Stimulated activated CD8-positive, alpha-beta memory T cell treated with anti-CD3 and anti-CD28 coated beads, Interleukin-12 subunit alpha, Interleukin-12 subunit beta, amount 100 ng/mL, for 24 hours (primary cell): ENCODE measurements at regions not wholly inside any gene's neighbourhood (a gene's known extent, or its start where the extent isn't known, plus 50 kb on each side); places are given as distances from the start of the nearest gene placed in this dataset.

Source experiments
- DNase-seq: peaks from one replicate; pipeline ENCODE4 v3.0.0-alpha.2; 2020; ENCODE audit errors: extremely low read depth

DNA sequence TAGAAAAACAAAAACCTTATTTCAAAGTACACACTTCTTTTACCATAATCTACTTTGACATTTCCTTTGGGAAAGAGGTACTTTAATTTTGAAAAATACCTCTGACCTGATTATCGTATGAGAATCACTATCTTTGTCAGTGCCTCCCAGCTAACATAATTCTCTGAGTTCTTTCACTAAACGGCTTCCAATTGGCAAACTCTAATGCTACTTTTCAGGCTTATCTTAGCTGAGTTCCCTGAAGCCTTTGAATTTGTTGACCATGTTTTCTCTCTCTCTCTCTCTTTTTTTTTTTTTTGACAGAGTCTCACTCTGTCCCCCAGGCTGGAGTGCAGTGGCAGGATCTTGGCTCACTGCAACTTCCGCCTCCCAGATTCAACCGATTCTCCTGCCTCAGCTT, 312.8 kb downstream of the ZPLD1 start:
- no peak for DNase-seq

DNA sequence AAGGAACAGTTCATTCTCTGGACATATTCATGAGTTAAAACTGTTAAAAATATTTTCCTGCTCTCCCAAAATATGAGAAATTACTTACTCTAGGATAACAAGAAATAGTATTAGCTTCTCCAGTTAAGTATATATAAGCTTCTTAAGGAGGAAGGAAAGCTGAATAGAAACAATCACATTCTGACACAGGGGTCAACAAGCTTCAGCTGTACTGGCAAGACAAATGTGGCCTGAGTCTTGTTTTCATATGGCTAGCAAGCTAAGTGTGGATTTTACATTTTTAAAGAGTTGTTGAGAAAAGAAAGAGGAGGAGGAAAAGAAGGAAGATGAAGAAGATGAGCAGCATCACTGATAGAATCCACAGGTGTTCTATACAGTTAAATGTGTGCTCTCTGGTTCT, 313.8 kb downstream of the ZPLD1 start:
- DNase-seq: no peak

DNA sequence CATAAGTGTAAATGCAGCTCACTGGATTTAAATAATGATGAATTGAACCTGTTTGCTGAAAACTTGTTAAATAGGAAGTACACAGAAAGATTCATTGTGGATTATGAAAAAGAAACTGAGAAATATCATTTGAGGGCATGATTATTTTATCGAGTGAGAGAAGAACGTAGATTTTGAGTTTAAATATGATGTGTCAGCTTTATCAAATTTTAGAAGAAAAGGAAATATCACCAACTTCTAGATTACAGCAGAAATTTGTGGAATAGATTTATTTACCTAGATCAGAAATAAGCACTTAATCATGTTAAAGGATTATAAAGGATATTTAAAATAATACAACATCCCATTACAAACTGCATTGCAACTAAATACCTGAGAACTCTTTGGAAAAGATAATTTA, 315.5 kb downstream of the ZPLD1 start:
- no peak for DNase-seq

DNA sequence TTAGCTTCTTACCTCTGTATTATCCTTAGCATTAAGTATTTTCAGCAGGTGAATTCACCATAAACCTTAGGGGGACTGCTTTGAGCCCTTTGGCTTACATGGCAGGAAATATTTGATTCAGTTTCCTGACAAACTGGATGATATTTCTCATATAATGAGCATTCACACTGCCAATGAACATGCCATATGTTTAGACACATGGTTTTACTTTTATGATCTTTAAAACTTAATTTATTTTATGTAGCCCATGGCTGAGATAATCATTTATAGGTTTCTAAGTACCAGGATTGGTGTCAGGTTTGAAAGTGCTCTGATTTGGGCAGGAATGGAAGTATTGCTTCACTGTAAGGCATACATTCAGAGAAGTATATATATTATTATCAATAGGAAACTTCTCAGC, 319.1 kb downstream of the ZPLD1 start:
- DNase-seq: no peak

DNA sequence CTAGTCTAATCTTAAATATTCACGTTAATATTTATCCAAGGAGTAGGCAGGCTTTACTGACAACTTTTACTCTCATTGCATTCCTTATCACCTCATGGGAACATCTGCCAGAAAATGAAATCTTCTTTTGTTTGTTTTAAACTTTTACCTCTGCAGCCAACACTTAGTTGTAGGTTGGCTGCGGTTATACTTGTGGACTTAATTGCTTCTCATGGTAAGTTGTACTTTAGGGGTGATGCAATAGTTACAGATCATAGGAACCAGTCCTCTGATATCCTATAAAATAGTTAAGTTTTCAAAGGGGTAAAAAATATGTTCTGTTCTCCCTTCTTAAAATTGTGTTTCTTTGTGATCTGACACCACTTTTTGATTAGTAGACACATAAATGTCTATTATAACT, 321.9 kb downstream of the ZPLD1 start:
- no peak for DNase-seq

DNA sequence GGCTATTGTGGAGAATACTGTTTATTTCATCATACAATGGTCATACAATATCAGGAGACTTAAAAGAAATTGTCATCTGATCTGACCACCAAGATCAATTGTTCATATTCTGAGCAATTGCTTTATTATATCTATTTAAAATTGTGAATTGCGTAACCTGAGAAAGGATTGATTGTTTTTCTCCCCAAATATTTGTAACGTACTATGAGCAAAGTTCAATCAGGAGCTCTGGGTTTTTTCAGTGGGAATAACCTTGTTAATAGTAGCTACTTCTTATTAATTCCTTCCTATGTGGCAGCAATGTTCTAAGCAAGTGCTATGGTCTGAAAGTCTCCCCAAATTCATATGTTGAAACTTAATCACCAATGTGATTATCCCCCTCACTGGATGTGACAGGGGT, 323.1 kb downstream of the ZPLD1 start:
- DNase-seq: no peak

DNA sequence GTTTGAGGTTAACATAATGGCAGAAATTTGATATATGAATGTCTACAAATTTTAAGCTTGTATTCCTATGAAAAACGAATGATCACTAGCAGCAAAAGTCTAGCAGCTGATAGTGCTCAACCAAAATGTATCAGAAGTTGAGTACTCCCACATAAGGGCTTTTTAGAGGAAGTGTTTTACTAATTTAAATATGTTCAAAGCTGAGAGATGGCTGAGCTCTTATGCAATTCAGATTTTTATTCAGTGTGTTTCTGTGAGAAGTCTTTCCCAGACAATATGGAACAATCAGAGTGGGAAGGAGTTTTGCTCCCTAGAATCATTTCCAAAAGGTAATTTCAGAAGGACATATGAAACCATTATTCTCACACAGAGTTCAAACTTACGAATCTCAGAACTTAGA, 327.0 kb downstream of the ZPLD1 start:
- no peak for DNase-seq

DNA sequence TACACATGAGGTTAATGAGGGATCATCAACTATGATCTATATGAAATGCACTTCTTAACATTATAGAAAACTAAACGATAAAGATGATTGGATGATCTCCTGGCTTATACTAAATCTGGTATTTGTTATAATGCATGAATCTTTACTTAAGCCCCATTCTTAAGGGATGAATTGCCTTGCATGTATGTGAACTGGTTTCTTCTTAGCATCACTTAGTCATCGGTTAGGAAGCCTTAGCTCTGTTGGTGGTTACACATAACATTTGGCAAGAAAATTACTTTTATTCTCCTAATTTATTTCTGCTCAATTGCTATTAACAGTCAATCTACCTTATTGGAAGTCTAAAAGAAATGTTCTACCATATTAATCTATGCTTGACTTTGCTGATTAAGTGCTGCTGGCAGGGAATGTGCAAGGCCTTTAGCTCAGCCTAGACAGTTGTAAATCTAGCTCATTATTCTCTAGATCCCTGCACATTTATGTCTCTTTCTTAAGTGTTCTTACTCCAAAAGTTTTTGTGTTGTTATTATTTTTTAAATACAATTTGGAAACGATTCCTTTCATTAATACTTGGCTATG, 356.0 kb downstream of the ZPLD1 start:
- no peak for DNase-seq

DNA sequence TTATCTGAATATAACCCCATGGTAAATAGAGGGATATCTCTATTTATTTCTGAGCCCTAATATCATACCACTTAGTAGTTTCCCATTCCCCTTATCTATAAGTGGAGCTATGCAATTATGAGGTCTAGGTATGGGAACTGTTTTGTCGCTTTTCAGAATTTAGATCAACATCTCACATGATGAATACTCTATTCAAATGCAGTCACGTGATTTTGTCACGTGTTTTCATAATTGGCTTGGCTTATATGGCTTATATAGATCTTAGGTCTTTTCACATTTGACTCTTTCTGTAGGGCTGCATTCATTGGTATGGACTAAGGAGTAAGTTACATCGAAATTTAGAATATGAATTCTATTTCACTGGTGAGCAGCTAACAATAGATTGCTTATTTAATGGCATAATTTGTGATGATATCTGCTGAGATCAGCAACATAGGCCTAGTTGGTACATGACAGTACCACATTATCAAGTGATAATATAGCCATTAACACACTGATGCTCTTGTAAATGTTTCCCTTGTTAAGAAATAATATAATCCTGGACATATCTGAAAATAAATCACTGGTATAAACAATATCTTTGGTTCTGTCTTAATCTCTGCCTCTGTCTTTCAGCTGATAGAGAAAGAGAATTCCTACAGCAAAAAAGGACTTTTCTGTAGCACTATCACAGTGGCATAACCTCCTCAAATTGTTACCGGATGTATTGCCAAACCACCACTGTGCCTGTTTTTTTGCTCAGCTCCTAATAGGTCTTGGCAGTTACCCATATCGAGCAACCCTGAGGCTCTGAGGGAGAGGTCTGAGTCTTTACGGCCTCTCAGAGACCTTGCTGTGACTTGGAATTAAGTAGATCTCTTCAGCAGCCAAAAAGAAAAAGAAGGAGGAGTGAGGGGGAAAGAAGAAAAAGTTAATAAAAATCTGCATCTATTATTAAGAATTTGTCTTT, 357.1 kb downstream of the ZPLD1 start:
- DNase-seq: no peak

DNA sequence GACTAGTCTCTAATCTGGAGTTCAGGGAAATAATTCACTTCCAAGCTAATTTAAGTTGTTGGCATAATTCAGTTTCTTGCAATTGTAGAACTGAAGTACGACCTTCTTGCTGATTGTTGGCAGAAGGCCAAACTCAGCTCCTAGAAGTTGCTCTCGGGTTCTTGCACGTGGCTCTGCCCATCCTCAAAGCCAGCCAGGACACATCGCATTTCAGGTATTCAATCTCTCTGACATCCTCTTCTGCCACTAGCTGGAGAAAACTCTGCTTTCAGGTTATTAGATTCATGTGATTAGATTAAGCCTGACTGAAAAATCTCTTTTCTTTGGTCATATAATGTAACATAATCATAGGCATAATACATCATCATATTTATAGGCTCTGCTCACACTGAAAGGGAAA, 362.0 kb downstream of the ZPLD1 start:
- DNase-seq: no peak

DNA sequence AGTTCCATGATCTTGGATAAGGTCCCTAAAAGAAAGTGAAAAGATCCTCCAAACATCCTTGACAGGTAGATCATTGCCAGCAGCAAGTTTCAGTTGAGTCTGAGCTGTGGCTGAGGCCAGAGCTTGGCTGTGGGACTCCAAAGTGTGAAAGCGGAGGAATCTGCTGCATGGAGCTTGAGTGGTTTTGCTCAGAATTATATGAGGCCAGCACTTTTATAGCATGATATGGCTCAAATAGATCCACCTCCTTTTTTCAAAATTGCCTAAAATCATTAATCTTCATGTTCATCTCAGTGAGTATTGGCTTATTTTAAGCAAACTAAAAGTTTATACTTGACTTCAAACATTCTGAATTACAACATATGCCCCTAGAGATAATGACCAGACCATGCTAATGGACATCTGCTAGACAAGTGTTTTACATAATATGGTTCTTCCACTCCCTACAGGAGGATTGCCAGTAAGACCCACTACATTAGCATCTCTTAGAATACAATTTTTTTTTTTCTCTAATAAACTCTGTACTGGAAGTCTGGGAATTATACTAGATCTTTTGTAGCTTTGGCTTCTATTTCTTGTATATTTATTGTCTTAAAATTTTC, 368.1 kb downstream of the ZPLD1 start:
- no peak for DNase-seq

DNA sequence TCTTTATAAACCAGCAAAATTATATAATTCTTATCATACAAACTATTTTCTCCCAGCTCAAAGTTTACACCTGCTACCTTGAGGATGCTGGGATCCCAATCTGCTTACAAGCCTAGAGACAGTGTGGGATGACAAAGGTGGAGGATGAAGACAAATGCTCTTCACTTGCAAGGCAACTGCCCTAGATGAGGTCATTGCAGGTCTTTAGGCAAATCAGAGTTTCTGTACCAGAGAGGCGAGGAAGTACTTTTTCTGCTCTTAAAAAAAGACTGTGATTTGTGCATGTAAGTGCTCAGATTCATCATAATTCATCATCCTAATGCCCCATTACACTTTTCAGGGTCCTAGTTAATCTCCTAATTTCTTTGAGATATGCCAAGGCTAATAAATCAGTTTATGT, 376.1 kb downstream of the ZPLD1 start:
- DNase-seq: no peak

DNA sequence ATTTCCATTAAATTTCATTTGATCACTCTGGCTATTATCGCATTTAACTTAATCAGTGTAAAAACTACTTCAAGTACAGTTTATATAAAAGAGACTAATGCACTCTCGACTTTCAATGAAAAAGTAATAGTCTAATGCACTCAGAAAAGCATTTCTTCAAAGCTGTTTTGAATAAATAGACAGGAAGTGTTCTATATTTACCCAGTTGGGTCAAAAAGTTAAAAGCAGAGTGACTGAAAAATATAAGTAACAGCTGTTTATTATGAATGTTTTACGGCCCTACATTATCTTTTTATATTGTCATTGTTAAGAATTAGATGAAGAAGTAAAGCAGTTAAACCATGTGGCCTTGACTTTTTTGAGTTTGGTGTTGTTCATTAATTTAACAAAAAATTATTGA, 391.8 kb downstream of the ZPLD1 start:
- DNase-seq: no peak

DNA sequence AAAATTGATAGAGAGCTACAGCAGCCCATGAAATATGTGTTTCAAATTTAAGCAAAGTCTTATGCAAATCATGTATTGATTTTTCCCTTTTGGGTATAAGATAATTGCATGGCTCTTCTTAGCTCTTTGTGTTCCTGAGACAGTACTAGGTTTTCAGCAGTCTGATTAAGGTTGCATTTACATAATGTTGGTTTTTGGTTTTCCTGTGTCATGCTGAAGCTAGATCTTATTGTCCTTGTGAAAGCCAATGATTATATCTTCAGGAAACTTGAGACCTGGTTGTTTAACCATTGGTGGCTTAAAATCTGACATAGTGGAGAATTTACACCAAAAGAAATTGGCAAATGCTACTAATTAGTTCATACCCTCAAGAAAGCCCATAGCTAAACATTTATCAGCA, 392.6 kb downstream of the ZPLD1 start:
- DNase-seq: no peak

DNA sequence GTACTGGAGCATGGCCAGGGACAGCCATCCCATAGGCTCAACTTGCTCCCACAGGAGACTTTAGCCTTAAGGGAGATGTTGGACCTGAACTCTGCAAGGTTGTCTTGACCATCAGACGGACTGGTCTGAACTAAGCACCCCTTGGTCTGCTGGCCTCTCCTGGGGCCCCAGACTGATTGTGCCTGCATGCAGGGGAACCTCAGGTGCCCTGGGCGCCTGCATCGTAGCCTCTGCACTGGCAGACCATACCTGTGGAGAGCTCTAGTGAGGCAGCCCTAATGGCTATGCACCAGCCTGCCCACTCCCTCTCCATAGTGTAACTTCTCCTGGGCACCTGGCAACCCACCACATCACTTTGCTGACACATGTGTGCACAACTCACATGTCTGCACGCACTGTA, 395.6 kb downstream of the ZPLD1 start:
- DNase-seq: no peak

DNA sequence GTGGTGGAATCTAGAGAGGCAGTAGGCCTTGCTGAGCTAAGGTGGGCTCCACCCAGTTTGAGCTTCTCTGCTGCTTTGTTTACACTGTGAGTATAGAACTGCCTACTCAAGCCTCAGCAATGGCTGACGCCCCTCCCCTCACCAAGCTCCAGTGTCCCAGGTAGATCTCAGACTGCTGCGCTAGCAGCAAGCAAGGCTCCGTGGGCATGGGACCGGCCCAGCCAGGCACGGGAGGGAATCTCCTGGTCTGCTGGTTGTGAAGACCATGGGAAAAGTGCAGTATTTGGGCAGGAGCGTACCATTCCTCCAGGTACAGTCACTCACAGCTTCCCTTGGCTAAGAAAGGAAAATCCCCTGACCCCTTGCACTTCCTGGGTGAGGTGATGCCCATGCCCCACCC, 407.1 kb downstream of the ZPLD1 start:
- no peak for DNase-seq

DNA sequence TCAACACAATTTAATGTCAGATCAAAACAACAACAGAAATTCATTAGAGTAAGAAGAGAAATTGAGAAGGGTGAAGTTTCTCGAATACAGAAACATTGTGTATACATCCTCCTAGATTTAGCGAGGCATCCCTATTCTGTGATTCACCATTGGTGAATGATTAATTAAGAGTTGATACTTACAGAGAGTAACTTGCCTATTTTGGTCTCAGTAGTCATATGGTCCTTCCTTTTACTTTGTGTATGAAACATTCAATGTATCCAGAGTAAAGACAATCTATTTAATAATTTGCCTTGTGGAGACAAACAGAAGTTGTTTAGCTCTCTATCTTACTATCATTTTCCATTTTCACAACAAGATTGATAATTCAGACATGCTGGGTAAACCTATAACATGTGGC, 432.0 kb downstream of the ZPLD1 start:
- DNase-seq: no peak

DNA sequence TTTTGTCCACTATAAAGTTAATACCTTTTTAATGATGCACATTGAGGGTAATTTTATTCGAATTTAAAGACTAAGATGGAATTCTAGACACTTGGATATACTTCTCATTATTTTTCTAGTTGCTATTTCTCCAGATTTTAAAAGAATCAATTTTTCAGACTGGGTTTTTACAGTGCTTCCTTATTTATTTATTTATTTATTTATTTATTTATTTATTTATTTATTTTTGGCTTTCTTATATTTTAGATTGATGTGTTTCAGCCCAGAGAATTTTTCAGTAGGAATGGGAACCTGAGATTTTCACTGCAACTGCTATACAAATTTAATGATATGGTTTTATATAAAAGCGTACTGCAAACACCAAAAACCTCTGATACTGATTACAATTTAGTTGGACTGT, 448.7 kb downstream of the ZPLD1 start:
- no peak for DNase-seq

DNA sequence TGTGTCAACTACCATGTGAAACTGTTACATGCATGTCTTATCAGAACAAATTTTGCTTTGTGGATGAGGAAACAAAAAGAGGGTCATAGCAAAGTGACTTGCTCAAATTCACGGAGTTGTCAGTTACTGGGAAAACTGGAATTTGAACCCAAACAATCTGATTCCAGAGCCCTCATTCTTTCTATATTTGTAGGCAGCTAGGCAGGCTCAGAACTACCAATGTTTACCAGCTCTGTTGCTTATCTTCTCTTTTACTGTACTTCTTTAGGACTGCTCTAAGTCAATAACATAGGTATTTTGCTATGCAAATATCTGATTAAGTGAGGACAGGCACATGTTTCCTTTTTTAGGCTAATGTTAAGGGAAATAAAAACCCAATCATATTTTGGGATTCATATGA, 450.5 kb downstream of the ZPLD1 start:
- DNase-seq: no peak

DNA sequence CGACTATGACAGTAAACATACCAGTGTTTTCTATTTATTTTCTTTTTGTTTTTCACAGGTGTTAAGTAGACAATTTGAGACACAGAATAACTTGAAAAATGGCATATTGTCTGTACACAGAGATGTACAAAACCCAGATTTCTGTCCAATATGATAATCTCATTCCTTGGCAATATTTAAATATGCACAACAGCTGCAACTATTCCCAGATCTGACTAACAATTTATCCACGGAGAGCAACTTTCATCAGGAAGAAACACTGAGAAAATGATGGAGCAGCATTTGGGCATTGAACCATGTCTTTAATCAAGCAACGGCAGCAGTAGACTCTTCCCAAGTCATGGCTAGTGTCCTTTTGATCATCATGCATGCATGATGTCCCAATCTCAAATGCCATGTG, 452.6 kb downstream of the ZPLD1 start:
- DNase-seq: no peak

DNA sequence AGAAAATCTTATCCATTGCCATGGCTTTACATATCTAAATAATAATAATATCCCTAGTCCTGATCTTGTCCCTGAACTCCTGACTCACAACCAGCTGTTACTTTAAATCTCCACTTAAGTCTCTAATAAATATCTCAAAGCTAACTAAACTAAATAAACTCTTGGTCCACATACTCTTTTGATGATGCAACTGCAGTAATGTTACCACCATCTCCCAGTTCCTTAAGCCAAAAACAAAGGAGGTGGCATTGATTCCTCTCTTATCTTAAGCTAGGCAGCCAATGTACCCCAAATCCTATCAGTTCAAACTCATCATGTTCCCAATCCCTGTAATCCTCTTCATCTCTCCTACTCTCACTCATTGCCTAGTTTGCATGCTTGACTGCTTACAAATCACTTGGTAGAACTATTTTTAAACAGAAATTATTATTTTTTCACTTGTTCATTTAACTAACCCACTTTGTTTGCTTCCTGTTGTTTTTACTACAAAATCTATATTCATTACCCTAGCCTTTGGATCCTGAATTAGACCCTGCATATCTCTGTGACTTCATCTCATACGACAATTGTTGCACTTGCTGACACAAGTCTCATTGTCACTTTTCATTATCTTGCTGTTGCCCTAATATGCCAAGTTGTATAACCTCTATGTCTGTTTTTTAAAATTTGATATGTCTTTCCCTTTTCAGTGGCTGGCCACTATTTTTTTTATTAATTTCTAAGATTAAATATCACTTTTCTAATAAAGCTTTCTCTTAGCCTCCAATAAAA, 462.2 kb downstream of the ZPLD1 start:
- no peak for DNase-seq

DNA sequence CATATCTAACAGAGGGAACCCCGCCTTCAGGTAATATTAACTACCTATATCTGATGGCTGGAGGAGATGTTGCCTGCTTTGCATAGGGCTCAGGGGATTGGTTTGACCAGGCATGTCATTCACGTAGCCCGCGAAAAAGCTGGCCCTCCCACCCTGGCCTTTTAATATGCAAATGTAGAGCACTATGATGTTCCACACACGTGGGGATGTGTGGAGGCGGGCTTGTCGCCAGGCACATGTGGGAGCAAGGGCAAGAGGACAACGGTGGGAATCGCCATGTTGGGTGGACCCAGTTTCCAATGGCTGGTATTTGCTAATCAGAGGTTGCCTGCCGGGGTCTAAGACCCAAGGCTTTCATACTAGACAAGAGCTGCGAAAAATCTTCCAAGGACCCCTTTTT, 469.8 kb downstream of the ZPLD1 start:
- DNase-seq: no peak
